ENCODE measurements at regions not wholly inside any gene's neighbourhood (a gene's known extent, or its start where the extent isn't known, plus 50 kb on each side); places are given as distances from the start of the nearest gene placed in this dataset.
"Not testable (repeated sequence)": the region's sequence is repeated elsewhere in the genome, so short reads cannot be mapped to it uniquely, and the experiment has no call there.

- DNase-seq (ENCODE audit: low read depth, low spot score), result no peak
- in situ Hi-C loops (cut with HindIII; ENCODE audit: low pct_unique_long_range_greater_than_20kb, low sequenced_read_pairs), result no loop called here
Observed at GRCh38 chr18:54433368-54433767, 75.7 kb downstream of the C18orf54 start.

DNA sequence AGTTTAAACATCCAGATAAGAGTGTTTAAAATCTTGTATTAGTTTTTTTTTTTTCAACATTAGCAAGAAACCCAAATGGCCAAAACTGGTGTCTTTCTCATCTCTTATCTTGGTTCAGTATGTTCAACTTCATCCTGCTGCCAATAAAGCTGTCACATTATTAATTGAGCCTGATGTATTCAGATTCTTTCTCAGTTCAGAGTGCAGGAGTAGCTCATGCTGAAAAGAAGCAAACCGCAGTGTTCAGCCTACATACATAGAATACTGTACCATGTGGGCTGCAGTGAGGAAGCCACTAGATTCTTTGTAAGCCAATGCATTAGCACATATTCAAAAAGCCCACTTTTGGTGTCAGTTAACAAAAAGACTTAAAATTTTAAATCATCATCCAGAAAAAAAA, 76.2 kb downstream of the C18orf54 start:
- in situ Hi-C loops (cut with HindIII; ENCODE audit: low pct_unique_long_range_greater_than_20kb, low sequenced_read_pairs), result no loop called here
- no peak for DNase-seq (ENCODE audit: low read depth, low spot score)

DNA sequence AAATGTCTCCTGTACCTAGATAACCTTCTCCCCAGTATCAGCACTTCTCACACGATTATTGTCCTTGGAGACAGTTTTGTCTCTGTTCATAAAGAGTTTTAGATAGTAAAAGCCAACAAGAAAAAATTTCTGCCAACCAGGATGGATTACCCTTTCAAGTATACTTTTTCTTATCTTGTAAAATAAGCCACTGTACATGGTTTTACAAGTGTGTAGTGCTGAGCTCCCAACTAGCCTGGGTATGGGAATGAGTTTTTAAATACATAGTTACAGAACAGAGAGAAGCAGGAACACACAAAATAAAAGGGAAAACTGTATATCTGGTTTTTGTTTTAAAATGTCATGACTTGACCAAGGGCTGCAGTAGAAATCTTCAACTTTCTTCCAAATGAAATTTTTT, 76.7 kb downstream of the C18orf54 start:
- DNase-seq (ENCODE audit: low read depth, low spot score), result no peak
- in situ Hi-C loops (cut with HindIII; ENCODE audit: low pct_unique_long_range_greater_than_20kb, low sequenced_read_pairs), result no loop called here

GRCh38 chr18:54436501-54436900, 78.8 kb downstream of the C18orf54 start:
- in situ Hi-C loops (cut with HindIII; ENCODE audit: low pct_unique_long_range_greater_than_20kb, low sequenced_read_pairs), result no loop called here

GRCh38 chr18:54440292-54440691, 82.6 kb downstream of the C18orf54 start:
- DNase-seq (ENCODE audit: low read depth, low spot score), result peak; percentile 41
- in situ Hi-C loops (cut with HindIII; ENCODE audit: low pct_unique_long_range_greater_than_20kb, low sequenced_read_pairs), result no loop called here

More at GRCh38 chr18:54436501-54436900, 78.8 kb downstream of the C18orf54 start:
- DNase-seq (ENCODE audit: low read depth, low spot score), result no peak

GRCh38 chr18:54444319-54444914, 86.7 kb downstream of the C18orf54 start:
- in situ Hi-C loops (cut with HindIII; ENCODE audit: low pct_unique_long_range_greater_than_20kb, low sequenced_read_pairs), result no loop called here

GRCh38 chr18:54453996-54454395, 96.3 kb downstream of the C18orf54 start:
- in situ Hi-C loops (cut with HindIII; ENCODE audit: low pct_unique_long_range_greater_than_20kb, low sequenced_read_pairs), result no loop called here
- DNase-seq (ENCODE audit: low read depth, low spot score), result no peak

More at GRCh38 chr18:54444319-54444914, 86.7 kb downstream of the C18orf54 start:
- DNase-seq (ENCODE audit: low read depth, low spot score), result peak; percentile 75

DNA sequence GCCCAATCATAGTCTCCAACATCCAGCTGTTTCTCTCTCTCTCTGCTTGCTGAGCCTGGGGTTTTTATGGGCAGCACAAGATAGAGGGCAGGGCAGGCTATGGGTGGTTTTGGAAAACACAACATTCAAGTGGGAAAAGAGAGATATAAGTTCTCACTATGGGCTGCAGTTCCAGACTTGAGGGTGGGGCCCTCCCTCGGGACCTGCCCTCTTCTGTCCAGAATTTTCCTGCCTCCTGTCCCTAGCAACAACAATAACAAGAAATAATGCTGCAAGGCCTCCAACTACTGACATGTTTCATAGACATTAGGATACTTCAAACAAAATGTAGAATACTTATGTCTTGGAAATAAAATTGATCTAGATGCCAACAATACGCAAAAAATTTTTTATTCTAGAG, 107.8 kb downstream of the C18orf54 start:
- no peak for DNase-seq (ENCODE audit: low read depth, low spot score)
- in situ Hi-C loops (cut with HindIII; ENCODE audit: low pct_unique_long_range_greater_than_20kb, low sequenced_read_pairs), result no loop called here

DNA sequence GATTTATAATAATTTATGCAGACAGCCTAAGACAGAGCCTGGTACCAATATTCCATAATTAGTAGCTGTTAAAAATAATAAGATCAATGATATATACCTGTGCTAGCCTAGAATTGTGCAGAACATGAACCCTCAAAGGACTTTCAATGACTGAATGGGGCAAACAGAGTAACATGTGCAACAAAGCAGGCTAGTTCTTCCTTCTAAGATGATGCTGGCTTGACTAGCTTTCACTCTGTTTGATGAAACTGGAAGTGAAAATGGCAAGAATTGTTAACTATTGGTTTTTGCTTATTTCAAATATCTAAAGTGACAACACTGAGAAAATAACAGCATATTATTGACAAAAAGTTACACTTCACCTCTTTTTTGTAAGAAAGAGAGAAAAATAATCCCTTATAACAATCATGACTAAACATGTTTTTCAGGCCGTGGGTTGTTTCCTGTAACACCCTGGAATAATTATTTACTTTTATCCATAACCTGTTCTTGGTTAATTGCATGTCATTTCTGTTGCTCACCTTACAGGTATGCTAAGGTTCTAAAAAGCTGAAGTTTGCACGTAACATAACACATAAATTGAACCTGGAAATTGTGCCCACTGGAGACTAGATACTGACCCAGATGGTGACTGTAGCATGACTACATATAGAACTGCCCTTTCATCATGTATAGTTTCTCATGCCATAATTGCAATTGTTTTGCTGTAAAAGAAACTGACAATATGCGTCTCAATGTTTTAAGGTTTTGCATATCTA, 108.7 kb downstream of the C18orf54 start:
- in situ Hi-C loops (cut with HindIII; ENCODE audit: low pct_unique_long_range_greater_than_20kb, low sequenced_read_pairs), result no loop called here

GRCh38 chr18:54479365-54479764, 111.7 kb upstream of the DYNAP start:
- in situ Hi-C loops (cut with HindIII; ENCODE audit: low pct_unique_long_range_greater_than_20kb, low sequenced_read_pairs), result no loop called here
- peak; percentile 2 for DNase-seq (ENCODE audit: low read depth, low spot score)

More for the DNA sequence above, 108.7 kb downstream of the C18orf54 start:
- no peak for DNase-seq (ENCODE audit: low read depth, low spot score)

DNA sequence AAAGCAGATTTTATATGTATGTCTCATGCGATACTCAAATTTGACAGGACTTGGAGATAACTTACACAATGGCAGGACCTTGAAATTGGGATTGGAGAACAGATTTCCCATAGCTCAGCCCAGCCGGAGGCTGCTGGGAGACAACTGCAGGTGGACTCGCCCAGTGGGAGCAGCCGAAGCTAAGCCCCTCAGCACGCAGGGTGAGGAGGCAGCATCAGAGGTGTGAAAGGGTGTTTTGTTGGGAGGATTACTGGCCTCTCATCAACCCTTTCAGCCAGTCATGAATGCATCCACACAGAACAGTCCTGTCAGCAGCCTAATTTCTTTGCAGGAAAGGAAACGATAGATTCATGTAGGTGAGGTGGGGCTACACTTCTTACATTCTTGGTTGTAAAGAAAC, 110.4 kb upstream of the DYNAP start:
- in situ Hi-C loops (cut with HindIII; ENCODE audit: low pct_unique_long_range_greater_than_20kb, low sequenced_read_pairs), result no loop called here
- DNase-seq (ENCODE audit: low read depth, low spot score), result no peak

- DNase-seq (ENCODE audit: low read depth, low spot score); in situ Hi-C loops (cut with HindIII; ENCODE audit: low pct_unique_long_range_greater_than_20kb, low sequenced_read_pairs): not testable (repeated sequence)
Observed at GRCh38 chr18:54502451-54502850, 88.6 kb upstream of the DYNAP start.

DNA sequence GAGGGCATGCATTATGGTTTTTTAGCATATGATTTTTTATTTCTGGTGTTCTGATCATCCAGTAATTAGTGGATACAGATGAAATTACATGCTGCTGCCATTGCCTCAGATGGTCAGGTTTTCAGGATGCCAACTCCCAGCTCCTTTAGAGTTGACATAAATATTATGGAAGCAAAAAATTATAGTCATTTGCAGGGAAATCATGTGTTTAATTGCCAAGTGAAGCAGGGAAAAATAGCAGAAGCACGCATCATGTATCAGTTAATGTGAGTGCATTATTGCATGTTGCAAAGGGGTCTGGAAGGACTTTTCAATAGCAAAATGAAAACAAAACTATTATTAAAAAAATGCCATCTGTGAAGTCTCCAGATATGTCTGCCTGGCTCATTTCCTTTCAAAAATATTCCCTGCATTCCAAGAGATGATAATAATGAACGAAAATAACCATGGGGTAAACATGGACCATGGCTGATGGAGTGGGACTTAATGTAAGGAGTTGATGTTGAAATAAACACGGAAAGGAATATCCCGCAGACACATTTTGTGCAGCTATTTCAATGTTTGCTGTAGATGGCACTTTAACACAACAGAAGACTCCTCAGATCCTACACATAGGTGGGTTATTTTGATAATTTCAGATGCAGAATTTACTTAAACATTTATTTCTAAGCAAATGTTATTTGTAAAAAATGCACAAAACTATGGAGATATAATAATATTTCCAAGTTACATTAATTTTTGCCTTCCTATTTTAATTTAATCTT, 87.7 kb upstream of the DYNAP start:
- in situ Hi-C loops (cut with HindIII; ENCODE audit: low pct_unique_long_range_greater_than_20kb, low sequenced_read_pairs), result no loop called here

DNA sequence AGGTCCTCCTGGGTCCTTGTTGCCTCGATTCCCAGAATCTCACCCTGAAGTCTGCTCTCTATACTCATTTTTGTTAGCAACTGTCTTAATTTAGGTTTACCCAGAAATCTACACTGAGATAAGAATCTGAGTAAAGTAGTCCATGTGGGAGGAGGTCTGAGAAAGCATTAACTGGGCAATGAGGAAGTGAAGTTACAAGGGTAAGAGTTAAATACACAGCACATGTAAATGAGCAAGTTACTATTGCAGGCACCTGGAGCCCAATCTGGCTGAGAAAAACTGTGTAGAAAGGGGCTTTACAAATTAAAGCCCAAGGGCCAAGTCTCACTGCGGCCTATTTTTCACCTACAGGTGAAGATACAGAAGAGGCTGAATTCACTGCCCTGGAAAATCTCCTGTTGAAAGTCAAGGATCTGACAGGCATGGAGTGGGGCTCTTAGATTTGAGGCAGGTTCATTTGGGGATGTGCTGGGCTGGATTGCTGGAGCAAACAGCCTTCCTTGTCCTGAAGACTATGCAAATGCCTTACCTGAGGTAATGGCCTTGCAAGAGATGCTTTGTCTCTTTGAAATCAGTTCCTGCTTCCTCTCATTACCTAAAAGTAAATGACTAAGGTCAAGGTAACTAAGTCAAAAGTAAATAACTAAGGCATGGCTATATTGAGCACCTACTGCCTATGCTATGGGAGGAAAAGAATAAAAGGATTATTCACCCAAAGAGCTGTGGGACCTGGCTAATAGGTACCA, 84.4 kb upstream of the DYNAP start:
- in situ Hi-C loops (cut with HindIII; ENCODE audit: low pct_unique_long_range_greater_than_20kb, low sequenced_read_pairs), result no loop called here
- no peak for DNase-seq (ENCODE audit: low read depth, low spot score)

More for the DNA sequence above, 87.7 kb upstream of the DYNAP start:
- DNase-seq (ENCODE audit: low read depth, low spot score), result no peak

DNA sequence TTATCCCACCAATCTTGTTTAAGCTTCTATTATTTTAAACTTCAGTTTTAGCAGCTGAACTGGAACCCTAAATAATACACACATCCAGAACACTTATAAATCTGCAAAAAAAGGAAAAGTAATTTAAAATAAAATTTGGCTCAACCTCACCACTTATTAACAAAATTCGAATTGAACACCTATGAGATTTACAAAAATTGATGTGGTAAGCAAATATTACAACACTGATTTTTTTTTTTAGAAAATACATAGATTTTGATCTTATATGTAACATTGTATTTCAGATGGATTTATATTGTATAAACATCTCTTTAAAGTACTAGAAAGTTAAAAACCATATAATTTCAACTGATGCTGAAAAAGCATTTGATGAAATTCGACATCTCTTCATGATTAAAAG, 81.3 kb upstream of the DYNAP start:
- in situ Hi-C loops (cut with HindIII; ENCODE audit: low pct_unique_long_range_greater_than_20kb, low sequenced_read_pairs), result no loop called here
- DNase-seq (ENCODE audit: low read depth, low spot score), result no peak

DNA sequence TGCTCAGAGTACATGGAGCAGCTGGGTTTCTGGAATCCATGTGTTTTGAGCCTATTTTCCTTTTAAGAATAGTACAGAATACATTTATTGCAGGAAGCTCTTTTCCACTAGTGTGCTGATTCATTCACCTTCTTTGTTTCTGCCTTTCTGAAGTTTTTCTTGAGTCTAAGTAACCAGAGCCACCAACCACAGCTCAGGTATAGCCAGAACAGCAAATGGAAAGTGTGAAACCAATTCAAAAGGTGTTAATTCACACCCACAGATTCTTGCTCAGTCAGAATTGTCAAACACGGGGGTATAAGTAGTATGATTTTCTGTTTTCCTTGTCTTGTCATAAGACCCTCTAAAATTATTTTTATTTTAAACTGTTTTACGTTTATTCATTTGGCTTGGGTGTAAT, 75.9 kb upstream of the DYNAP start:
- DNase-seq (ENCODE audit: low read depth, low spot score), result no peak
- in situ Hi-C loops (cut with HindIII; ENCODE audit: low pct_unique_long_range_greater_than_20kb, low sequenced_read_pairs), result no loop called here

GRCh38 chr18:54517521-54517920, 73.5 kb upstream of the DYNAP start:
- in situ Hi-C loops (cut with HindIII; ENCODE audit: low pct_unique_long_range_greater_than_20kb, low sequenced_read_pairs), result no loop called here
- no peak for DNase-seq (ENCODE audit: low read depth, low spot score)

DNA sequence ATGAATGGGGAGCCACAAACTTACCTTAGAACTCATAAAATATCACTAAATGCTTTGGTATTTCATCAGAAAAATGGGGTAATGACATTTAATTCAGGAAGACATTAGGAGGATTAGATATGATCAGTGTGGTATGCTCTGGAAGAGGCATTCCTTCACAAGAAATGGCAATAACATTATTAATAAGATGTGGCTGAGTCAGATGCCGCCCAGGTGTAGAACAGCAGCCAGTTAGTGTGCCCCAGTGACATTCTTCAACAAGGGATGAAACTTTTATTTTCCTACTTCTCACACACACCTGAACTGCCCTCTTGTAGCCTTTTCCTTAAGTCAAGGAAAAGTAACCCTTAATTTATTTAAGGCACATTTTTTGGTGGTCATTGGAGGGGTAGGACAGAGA, 69.2 kb upstream of the DYNAP start:
- in situ Hi-C loops (cut with HindIII; ENCODE audit: low pct_unique_long_range_greater_than_20kb, low sequenced_read_pairs), result no loop called here
- no peak for DNase-seq (ENCODE audit: low read depth, low spot score)

All from SK-MEL-5 (cell line).